MCF 10A (cell line): ENCODE measurements at regions not wholly inside any gene's neighbourhood (a gene's known extent, or its start where the extent isn't known, plus 50 kb on each side); places are given as distances from the start of the nearest gene placed in this dataset.

ENCODE experiments used
- BruUV-seq: library from RNA; stranded (reverse); fragments of 400-500 nt; replicated peaks from 2 replicates; lab custom pipeline; 2021; lab: Mats Ljungman, UMichigan
- CTCF ChIA-PET: fragments of 300-600 bp; sonication (Branson Sonifier 250); formaldehyde crosslinking; extraction: SDS; loops from one replicate; lab custom pipeline; 2021; ENCODE audit warnings: antibody characterized with exemption, inconsistent platforms; lab: Yijun Ruan, JAX
- POLR2A ChIA-PET: fragments of 300-600, 350-650 bp; sonication (Branson Sonifier 250); formaldehyde crosslinking; extraction: SDS; loops from one replicate; lab custom pipeline; 2020; ENCODE audit warnings: antibody characterized with exemption, inconsistent platforms; lab: Yijun Ruan, JAX
- DNase-seq: peaks from one replicate; pipeline ENCODE4 v3.0.0-alpha.2; 2018; ENCODE audit not compliant: unreplicated experiment
- H3K27ac Mint-ChIP-seq: one replicate; pipeline ENCODE4 v1.8.0; 2022; ENCODE audit warnings: mild to moderate bottlenecking, low read depth, mixed read lengths; ENCODE audit not compliant: unreplicated experiment
- H3K27me3 Mint-ChIP-seq: one replicate; pipeline ENCODE4 v1.8.0; 2022; ENCODE audit warnings: mixed read lengths; ENCODE audit not compliant: insufficient read depth, unreplicated experiment
- H3K36me3 Mint-ChIP-seq: one replicate; pipeline ENCODE4 v1.8.0; 2022; ENCODE audit warnings: mild to moderate bottlenecking, moderate library complexity, mixed read lengths; ENCODE audit not compliant: insufficient read depth, unreplicated experiment
- H3K4me1 Mint-ChIP-seq: one replicate; pipeline ENCODE4 v1.8.0; 2022; ENCODE audit warnings: mixed read lengths; ENCODE audit not compliant: insufficient read depth, unreplicated experiment
- H3K4me3 Mint-ChIP-seq: one replicate; pipeline ENCODE4 v1.8.0; 2022; ENCODE audit warnings: mild to moderate bottlenecking, moderate library complexity, mixed read lengths; ENCODE audit not compliant: unreplicated experiment
- H3K9me3 Mint-ChIP-seq: one replicate; pipeline ENCODE4 v1.8.0; 2022; ENCODE audit warnings: mixed read lengths; ENCODE audit not compliant: unreplicated experiment
- CTCF ChIP-seq: fragments of 200-600 bp; IDR thresholded peaks from one replicate; pipeline ENCODE4 v1.8.0; 2022; ENCODE audit warnings: antibody characterized with exemption, mild to moderate bottlenecking; ENCODE audit not compliant: unreplicated experiment
- intact Hi-C: fragments of 100-400 bp; cut with micrococcal nuclease; formaldehyde crosslinking; loops from 2 replicates; pipeline ENCODE4 v1.14.1; 2022

GRCh38 chr3:95210878-95211277 lies 1148.0 kb downstream of the NSUN3 start:
- intact Hi-C loops, result no loop called here
- CTCF ChIA-PET, result no interaction called here
- no peak for TF ChIP-seq CTCF
- no peak for DNase-seq
- H3K9me3 Mint-ChIP-seq, result no peaks in the 10 kb centered on the region
- H3K27ac Mint-ChIP-seq, result no peak overlapping the region
- no peaks in the 10 kb centered on the region for H3K4me1 Mint-ChIP-seq
- POLR2A ChIA-PET, result no interaction called here
- no TSS peak for BruUV-seq
- no peaks in the 10 kb centered on the region for H3K36me3 Mint-ChIP-seq
- no peak overlapping the region for H3K4me3 Mint-ChIP-seq
- H3K27me3 Mint-ChIP-seq, result peaks cover 55% of the 10 kb centered on the region

- H3K4me3 Mint-ChIP-seq, result no peak overlapping the region
- H3K36me3 Mint-ChIP-seq, result no peaks in the 10 kb centered on the region
- no peak for TF ChIP-seq CTCF
- no peaks in the 10 kb centered on the region for H3K4me1 Mint-ChIP-seq
- H3K27me3 Mint-ChIP-seq, result peaks cover 50% of the 10 kb centered on the region
- H3K9me3 Mint-ChIP-seq, result no peaks in the 10 kb centered on the region
- POLR2A ChIA-PET, result interaction anchor here (0.6 kb wide), 1 partner anchor 1113 kb away, joined by 3 read pairs; no protein-coding TSS in a partner anchor
- CTCF ChIA-PET, result no interaction called here
- intact Hi-C loops, result no loop called here
- BruUV-seq, result no TSS peak
- H3K27ac Mint-ChIP-seq, result no peak overlapping the region
- no peak for DNase-seq
Observed at GRCh38 chr3:95212117-95212516, 1149.3 kb downstream of the NSUN3 start.

- Mint-ChIP-seq H3K4me3 (no peak overlapping the region), H3K27ac (no peak overlapping the region), H3K36me3 (no peaks in the 10 kb centered on the region), H3K9me3 (no peaks in the 10 kb centered on the region), H3K27me3 (peaks cover 68% of the 10 kb centered on the region), H3K4me1 (no peaks in the 10 kb centered on the region)
- ChIA-PET CTCF (no interaction called here), POLR2A (no interaction called here)
- intact Hi-C loops, result no loop called here
- BruUV-seq, result no TSS peak
- no peak for DNase-seq
- TF ChIP-seq CTCF, result no peak
Observed at GRCh38 chr3:95215437-95215957, 1152.6 kb downstream of the NSUN3 start.

- no peak for DNase-seq
- H3K4me1 Mint-ChIP-seq, result no peaks in the 10 kb centered on the region
- CTCF ChIA-PET, result no interaction called here
- TF ChIP-seq CTCF, result no peak
- H3K9me3 Mint-ChIP-seq, result no peaks in the 10 kb centered on the region
- POLR2A ChIA-PET, result no interaction called here
- BruUV-seq, result no TSS peak
- intact Hi-C loops, result no loop called here
- peaks cover 65% of the 10 kb centered on the region for H3K27me3 Mint-ChIP-seq
- H3K36me3 Mint-ChIP-seq, result no peaks in the 10 kb centered on the region
- H3K27ac Mint-ChIP-seq, result no peak overlapping the region
- no peak overlapping the region for H3K4me3 Mint-ChIP-seq
Observed at GRCh38 chr3:95217661-95218060, 1154.8 kb downstream of the NSUN3 start.
